ENCODE measurements at regions not wholly inside any gene's neighbourhood (a gene's known extent, or its start where the extent isn't known, plus 50 kb on each side); places are given as distances from the start of the nearest gene placed in this dataset.

- WGBS: 92% methylated on average over 1 of the region's 1 CpG
- Histone ChIP-seq H3K9ac (ENCODE audit: low read depth, low read length) (no peak overlapping the region), H3K36me3 (ENCODE audit: insufficient read depth, low read length) (no peaks in the 10 kb centered on the region), H3K4me3 (ENCODE audit: low read length) (no peak overlapping the region), H3K27me3 (ENCODE audit: insufficient read depth, low read length) (no peaks in the 10 kb centered on the region), H3K27ac (ENCODE audit: low read depth, low read length) (no peak overlapping the region), H3K4me1 (ENCODE audit: insufficient read depth, low read length) (no peaks in the 10 kb centered on the region), H3K9me3 (ENCODE audit: insufficient read depth, low read depth, low read length) (peaks cover 85% of the 10 kb centered on the region)
Observed at GRCh38 chr16:35626041-35626440, 2166.6 kb downstream of the TP53TG3F start.

- 91% methylated on average over 1 of the region's 3 CpGs for WGBS
- no peak overlapping the region for H3K4me3 ChIP-seq (ENCODE audit: low read length)
- no peak overlapping the region for H3K27ac ChIP-seq (ENCODE audit: low read depth, low read length)
- H3K9me3 ChIP-seq (ENCODE audit: insufficient read depth, low read depth, low read length): peaks cover 97% of the 10 kb centered on the region
- H3K36me3 ChIP-seq (ENCODE audit: insufficient read depth, low read length): no peaks in the 10 kb centered on the region
- H3K4me1 ChIP-seq (ENCODE audit: insufficient read depth, low read length): no peaks in the 10 kb centered on the region
- H3K27me3 ChIP-seq (ENCODE audit: insufficient read depth, low read length): no peaks in the 10 kb centered on the region
- no peak overlapping the region for H3K9ac ChIP-seq (ENCODE audit: low read depth, low read length)
Observed at GRCh38 chr16:35628976-35629375, 2169.6 kb downstream of the TP53TG3F start.

DNA sequence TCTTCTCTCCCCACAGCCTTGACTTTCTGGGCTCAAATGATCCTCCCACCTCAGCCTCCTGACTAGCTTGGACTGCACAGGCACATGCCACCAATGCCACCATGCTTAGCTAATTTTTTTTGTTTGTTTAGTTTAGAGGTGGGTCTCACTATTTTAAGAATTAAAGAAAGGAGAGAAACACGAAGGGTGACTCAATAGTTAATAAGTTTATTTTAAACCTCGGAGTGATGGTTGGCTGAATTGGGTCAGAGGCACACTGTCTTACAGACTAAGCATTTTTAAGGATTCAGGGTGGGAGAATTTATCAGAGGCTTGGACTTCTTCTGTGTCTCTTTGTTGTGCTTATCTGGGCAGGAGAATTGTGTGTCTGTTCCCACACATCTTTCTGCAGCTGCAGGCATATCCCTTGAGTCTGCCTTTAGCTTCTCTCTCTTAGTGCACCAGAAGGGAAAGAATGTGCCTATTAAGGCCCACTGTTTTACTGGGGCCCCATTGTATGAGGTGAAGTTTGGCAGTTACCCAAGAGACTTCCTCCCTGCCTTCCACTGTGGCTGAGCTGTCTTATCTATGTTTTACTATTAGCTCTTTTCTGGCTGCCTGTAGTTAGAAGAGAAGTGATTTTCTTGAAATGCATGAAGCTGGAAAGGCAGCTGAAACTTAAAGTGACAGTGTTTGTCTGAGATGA, 2172.0 kb downstream of the TP53TG3F start:
- Histone ChIP-seq H3K9me3 (ENCODE audit: insufficient read depth, low read depth, low read length) (peaks cover 95% of the 10 kb centered on the region), H3K9ac (ENCODE audit: low read depth, low read length) (no peak overlapping the region), H3K4me3 (ENCODE audit: low read length) (no peak overlapping the region), H3K27ac (ENCODE audit: low read depth, low read length) (no peak overlapping the region), H3K4me1 (ENCODE audit: insufficient read depth, low read length) (no peaks in the 10 kb centered on the region), H3K27me3 (ENCODE audit: insufficient read depth, low read length) (no peaks in the 10 kb centered on the region), H3K36me3 (ENCODE audit: insufficient read depth, low read length) (no peaks in the 10 kb centered on the region)
- 49% methylated on average over 2 of the region's 2 CpGs for WGBS

GRCh38 chr16:35636480-35637230, 2177.2 kb downstream of the TP53TG3F start:
- H3K36me3 ChIP-seq (ENCODE audit: insufficient read depth, low read length): no peaks in the 10 kb centered on the region
- no peaks in the 10 kb centered on the region for H3K4me1 ChIP-seq (ENCODE audit: insufficient read depth, low read length)
- no peak overlapping the region for H3K27ac ChIP-seq (ENCODE audit: low read depth, low read length)
- WGBS: 54% methylated on average over 5 of the region's 5 CpGs
- no peak overlapping the region for H3K4me3 ChIP-seq (ENCODE audit: low read length)
- H3K27me3 ChIP-seq (ENCODE audit: insufficient read depth, low read length): no peaks in the 10 kb centered on the region
- H3K9ac ChIP-seq (ENCODE audit: low read depth, low read length): no peak overlapping the region
- H3K9me3 ChIP-seq (ENCODE audit: insufficient read depth, low read depth, low read length): peaks cover 96% of the 10 kb centered on the region

DNA sequence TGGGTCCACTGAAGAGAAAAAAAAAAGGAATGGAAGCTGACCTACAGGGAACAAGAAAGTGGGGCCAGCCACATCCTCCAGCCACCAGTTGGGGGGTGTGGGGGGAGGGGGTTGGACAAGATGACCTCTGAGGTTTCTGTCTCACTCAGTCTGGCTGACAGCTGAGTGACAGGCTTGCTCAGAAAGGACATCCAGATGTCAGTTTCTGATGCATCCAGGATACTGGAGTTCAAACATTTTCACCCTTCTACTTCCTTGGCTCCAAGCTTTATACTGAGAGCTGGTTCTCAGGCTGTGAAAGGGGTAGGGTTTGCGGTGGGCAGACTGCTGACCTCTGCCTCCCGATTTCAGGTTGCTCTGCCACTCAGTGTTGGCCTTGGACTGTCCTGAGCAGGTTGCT, 2178.3 kb downstream of the TP53TG3F start:
- Histone ChIP-seq H3K9ac (ENCODE audit: low read depth, low read length) (no peak overlapping the region), H3K4me1 (ENCODE audit: insufficient read depth, low read length) (no peaks in the 10 kb centered on the region), H3K36me3 (ENCODE audit: insufficient read depth, low read length) (no peaks in the 10 kb centered on the region), H3K9me3 (ENCODE audit: insufficient read depth, low read depth, low read length) (peaks cover 96% of the 10 kb centered on the region), H3K4me3 (ENCODE audit: low read length) (no peak overlapping the region), H3K27ac (ENCODE audit: low read depth, low read length) (no peak overlapping the region), H3K27me3 (ENCODE audit: insufficient read depth, low read length) (no peaks in the 10 kb centered on the region)
- 85% methylated on average over 2 of the region's 2 CpGs for whole genome bisulfite sequencing

DNA sequence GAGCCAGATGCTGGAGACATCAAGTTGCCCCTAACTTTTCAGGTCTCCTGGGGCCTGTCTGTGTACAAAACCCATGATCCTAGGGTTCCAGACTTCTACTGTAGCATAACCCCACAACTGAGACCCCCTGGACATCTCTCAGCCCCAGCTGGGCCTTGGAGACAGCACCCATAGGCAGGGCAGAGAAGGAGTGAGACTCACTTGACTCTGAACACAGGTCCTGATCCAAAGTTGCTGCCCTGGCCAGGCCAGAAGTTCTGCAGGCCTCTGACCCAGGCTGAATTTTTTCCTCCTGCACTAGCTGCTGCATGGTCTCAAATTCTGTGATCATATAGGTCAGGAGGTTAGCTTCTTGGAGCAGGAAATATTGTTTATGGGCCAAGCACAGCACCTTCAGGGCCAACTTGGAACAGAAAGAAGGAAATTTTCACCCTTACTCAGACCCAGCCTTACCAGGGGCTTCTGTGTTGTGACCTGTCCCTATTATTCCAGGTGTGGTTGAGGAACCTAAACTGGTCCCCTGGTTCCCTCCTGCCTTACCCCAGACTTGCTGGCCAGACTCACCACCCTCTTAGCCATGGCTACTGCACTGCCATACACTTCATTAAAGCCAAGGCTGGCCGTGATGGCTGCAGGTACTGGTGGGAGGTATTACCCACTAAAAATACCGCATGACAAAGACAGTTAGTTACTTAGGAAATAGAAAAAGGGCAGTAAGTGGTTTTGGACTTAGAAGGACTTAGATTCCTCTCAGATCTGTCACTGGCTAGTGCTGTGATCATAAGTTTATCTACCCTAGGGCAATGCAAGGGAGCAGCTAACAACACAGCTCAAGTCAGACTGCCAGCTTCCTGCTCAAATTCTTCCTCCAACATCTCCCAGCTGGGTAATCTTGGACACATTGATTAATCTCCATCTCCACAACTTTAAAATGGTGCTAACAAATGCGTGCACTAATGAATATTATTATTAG, 2180.1 kb downstream of the TP53TG3F start:
- H3K27ac ChIP-seq (ENCODE audit: low read depth, low read length): no peak overlapping the region
- H3K4me1 ChIP-seq (ENCODE audit: insufficient read depth, low read length): no peaks in the 10 kb centered on the region
- no peak overlapping the region for H3K9ac ChIP-seq (ENCODE audit: low read depth, low read length)
- WGBS: no CpG with 5 or more reads among the region's 3 CpGs
- peaks cover 88% of the 10 kb centered on the region for H3K9me3 ChIP-seq (ENCODE audit: insufficient read depth, low read depth, low read length)
- H3K36me3 ChIP-seq (ENCODE audit: insufficient read depth, low read length): no peaks in the 10 kb centered on the region
- no peaks in the 10 kb centered on the region for H3K27me3 ChIP-seq (ENCODE audit: insufficient read depth, low read length)
- no peak overlapping the region for H3K4me3 ChIP-seq (ENCODE audit: low read length)

- Histone ChIP-seq H3K4me1 (ENCODE audit: insufficient read depth, low read length) (no peaks in the 10 kb centered on the region), H3K36me3 (ENCODE audit: insufficient read depth, low read length) (no peaks in the 10 kb centered on the region), H3K9ac (ENCODE audit: low read depth, low read length) (no peak overlapping the region), H3K9me3 (ENCODE audit: insufficient read depth, low read depth, low read length) (peaks cover 90% of the 10 kb centered on the region), H3K4me3 (ENCODE audit: low read length) (no peak overlapping the region), H3K27ac (ENCODE audit: low read depth, low read length) (no peak overlapping the region), H3K27me3 (ENCODE audit: insufficient read depth, low read length) (no peaks in the 10 kb centered on the region)
- 68% methylated on average over 4 of the region's 4 CpGs for WGBS
Observed at GRCh38 chr16:35642322-35642835, 2183.0 kb downstream of the TP53TG3F start.

- H3K36me3 ChIP-seq (ENCODE audit: insufficient read depth, low read length): no peaks in the 10 kb centered on the region
- H3K9me3 ChIP-seq (ENCODE audit: insufficient read depth, low read depth, low read length): peaks cover 90% of the 10 kb centered on the region
- no peak overlapping the region for H3K9ac ChIP-seq (ENCODE audit: low read depth, low read length)
- no peaks in the 10 kb centered on the region for H3K4me1 ChIP-seq (ENCODE audit: insufficient read depth, low read length)
- no peak overlapping the region for H3K4me3 ChIP-seq (ENCODE audit: low read length)
- no peak overlapping the region for H3K27ac ChIP-seq (ENCODE audit: low read depth, low read length)
- H3K27me3 ChIP-seq (ENCODE audit: insufficient read depth, low read length): no peaks in the 10 kb centered on the region
- WGBS: 88% methylated on average over 1 of the region's 1 CpG
Observed at GRCh38 chr16:35651841-35652240, 2192.4 kb downstream of the TP53TG3F start.

DNA sequence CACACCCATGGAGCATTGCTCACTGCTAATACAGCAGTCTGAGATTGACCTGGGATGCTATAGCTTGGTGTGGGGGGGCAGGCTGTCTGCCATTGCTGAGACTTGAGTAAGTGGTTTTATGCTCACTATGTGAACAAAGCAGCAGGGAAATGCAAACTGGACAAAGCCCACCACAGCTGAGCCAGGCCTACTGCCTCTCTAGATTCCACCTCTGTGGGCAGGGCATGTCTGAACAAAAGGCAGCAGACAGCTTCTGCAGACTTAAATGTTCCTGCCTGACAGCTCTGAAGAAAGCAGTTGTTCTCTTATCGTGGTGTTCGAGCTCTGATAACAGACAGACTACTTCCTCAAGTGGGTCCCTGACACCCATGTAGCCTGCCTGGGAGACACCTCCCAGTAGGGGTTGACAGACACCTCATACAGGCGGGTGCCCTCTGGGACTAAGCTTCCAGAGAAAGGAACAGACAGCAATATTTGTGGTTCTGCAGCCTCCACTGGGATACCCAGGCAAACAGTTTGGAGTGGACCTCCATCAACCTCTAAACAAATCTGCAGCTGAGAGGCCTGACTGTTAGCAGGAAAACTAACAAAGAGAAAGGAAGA, 2204.8 kb downstream of the TP53TG3F start:
- WGBS: 90% methylated on average over 3 of the region's 3 CpGs
- H3K36me3 ChIP-seq (ENCODE audit: insufficient read depth, low read length): no peaks in the 10 kb centered on the region
- no peaks in the 10 kb centered on the region for H3K27me3 ChIP-seq (ENCODE audit: insufficient read depth, low read length)
- no peak overlapping the region for H3K4me3 ChIP-seq (ENCODE audit: low read length)
- H3K4me1 ChIP-seq (ENCODE audit: insufficient read depth, low read length): no peaks in the 10 kb centered on the region
- H3K27ac ChIP-seq (ENCODE audit: low read depth, low read length): no peak overlapping the region
- H3K9ac ChIP-seq (ENCODE audit: low read depth, low read length): no peak overlapping the region
- peaks cover 89% of the 10 kb centered on the region for H3K9me3 ChIP-seq (ENCODE audit: insufficient read depth, low read depth, low read length)

DNA sequence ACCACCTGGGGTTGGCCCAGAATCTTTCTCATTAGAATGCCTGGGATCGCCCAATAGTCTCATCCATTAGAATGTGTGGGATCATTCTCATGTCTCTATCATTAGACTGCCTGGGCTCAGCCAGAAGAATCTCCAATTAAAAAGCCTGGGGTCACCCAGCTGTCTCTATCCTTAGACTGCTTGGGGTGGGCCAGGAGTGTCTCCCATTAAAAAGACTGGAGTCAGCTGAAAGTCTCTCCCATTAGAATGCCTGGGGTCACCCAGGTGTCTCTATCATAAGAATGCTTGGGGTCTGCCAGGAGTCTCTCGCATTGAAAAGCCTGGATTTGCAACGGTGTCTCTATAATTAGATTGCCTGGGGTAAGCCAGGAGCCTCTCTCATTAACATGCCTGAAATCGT, 2225.7 kb downstream of the TP53TG3F start:
- Histone ChIP-seq H3K9me3 (ENCODE audit: insufficient read depth, low read depth, low read length) (peaks cover 95% of the 10 kb centered on the region), H3K36me3 (ENCODE audit: insufficient read depth, low read length) (no peaks in the 10 kb centered on the region), H3K9ac (ENCODE audit: low read depth, low read length) (no peak overlapping the region), H3K27me3 (ENCODE audit: insufficient read depth, low read length) (no peaks in the 10 kb centered on the region), H3K4me1 (ENCODE audit: insufficient read depth, low read length) (no peaks in the 10 kb centered on the region), H3K4me3 (ENCODE audit: low read length) (no peak overlapping the region), H3K27ac (ENCODE audit: low read depth, low read length) (no peak overlapping the region)
- WGBS: 70% methylated on average over 4 of the region's 4 CpGs
